HG02970 (cell line): ENCODE measurements at regions not wholly inside any gene's neighbourhood (a gene's known extent, or its start where the extent isn't known, plus 50 kb on each side); places are given as distances from the start of the nearest gene placed in this dataset.
"Not testable (repeated sequence)": the region's sequence is repeated elsewhere in the genome, so short reads cannot be mapped to it uniquely, and the experiment has no call there.

ENCODE experiments used
- ATAC-seq: cut with Tn5 transposase; IDR thresholded peaks from one replicate; pipeline ENCODE4 v1.9.1; 2021; ENCODE audit warnings: mild to moderate bottlenecking, moderate library complexity, moderate number of reproducible peaks; ENCODE audit not compliant: unreplicated experiment, low FRiP score

DNA sequence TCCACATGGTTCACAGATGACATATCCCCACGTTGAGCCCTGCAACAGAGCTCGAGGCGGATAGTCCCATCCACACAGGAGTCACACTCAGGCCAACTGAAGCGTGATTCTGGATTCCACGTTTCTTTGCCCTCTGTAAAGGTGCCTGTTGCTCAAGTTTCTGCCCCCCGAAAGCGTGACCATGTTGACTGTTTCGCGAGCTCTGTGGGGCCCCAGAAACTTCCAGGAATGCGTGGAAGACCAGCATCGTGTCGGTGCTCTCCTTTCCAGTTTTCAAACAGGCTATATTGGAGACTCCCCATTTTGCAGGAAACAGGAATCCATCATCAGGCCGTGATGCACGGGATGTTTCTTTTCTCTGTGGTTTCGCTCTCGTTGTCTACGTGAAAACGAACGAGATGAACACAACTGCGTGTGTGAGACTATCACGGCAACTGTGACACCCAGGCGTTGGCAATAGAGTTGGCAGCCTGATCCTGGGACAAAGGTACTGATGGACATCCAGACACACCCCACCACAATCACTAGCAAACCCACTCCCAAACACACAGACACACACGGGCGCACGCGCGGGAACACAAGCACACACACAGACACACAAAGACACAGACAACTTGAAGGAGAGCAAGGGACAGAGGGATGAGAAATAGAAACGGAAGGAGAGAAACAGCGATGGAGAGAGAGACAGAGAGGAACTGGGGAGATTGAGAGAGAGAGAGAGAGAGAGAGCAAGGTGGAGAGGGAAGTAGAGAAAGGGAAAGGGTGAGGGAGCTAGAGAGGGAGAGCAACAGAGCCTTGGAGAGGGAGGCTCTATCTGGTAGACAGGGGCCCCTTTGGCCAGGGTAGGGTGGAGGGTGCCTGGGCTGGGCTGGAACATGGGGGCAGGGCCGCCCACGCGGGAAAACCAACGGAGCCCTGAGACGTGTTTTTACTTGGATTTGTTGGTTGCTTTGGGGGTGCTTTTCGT lies 1609.3 kb downstream of the SPATA31A7 start:
- ATAC-seq, result not testable (repeated sequence)

GRCh38 chr9:62799851-62800371 lies 1610.1 kb downstream of the SPATA31A7 start:
- ATAC-seq, result not testable (repeated sequence)

DNA sequence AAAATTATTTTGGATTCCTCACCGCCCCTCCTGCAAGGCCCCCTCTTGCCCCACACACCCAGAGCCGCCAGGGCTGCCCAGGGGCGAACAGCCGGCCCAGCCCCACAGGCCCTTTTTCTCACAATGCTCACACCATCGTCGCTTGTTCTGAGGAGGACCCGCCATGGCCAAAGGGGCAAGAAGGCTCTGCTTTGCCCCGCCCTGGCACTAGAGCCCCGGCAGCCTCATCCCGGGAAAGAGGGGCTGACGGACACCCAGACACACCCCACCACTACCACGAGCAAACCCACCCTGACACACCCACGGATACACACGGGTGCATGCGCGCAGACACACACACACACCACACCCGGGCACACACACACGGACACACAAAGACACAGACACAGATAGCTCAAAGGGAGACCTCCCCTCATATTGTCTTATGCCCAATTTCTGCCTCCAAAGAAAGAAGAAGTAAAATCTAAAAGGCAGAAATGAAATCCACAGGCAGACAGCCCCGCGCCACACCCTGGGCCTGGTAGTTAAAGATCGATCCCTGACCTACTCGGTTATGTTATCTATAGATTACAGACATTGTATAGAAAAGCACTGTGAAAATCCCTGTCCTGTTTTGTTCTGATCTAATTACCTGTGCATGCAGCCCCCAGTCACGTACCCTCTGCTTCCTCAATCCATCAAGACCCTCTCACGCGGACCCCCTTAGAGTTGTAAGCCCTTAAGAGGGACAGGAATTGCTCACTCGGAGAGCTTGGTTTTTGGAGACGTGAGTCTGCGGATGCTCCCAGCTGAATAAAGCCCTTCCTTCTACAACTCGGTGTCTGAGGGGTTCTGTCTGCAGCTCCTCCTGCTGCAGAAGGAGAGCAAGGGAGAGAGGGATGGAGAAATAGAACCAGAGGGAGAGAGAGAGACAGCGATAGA lies 1610.9 kb downstream of the SPATA31A7 start:
- not testable (repeated sequence) for ATAC-seq

DNA sequence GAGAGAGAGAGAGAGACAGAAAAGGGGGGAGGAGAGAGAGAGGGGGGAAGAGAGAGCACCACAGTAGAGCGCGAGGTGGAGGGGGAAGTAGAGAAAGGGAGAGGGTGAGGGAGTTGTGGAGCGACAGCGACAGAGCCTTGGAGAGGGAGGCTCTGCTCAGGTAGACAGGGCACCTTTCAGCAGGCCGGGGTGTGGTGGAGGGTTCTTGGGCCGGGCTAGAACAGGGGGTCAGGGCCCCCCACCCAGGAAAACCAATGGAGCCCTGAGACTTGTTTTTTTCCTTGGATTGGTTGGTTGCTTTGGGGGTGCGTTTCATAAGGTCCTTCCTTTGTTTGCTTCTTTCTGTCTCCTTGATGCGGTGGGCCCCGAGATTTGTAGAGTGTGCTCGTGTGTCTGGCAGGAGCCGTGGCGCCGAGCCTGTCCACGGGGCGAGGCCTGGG lies 1611.6 kb downstream of the SPATA31A7 start:
- not testable (repeated sequence) for ATAC-seq

DNA sequence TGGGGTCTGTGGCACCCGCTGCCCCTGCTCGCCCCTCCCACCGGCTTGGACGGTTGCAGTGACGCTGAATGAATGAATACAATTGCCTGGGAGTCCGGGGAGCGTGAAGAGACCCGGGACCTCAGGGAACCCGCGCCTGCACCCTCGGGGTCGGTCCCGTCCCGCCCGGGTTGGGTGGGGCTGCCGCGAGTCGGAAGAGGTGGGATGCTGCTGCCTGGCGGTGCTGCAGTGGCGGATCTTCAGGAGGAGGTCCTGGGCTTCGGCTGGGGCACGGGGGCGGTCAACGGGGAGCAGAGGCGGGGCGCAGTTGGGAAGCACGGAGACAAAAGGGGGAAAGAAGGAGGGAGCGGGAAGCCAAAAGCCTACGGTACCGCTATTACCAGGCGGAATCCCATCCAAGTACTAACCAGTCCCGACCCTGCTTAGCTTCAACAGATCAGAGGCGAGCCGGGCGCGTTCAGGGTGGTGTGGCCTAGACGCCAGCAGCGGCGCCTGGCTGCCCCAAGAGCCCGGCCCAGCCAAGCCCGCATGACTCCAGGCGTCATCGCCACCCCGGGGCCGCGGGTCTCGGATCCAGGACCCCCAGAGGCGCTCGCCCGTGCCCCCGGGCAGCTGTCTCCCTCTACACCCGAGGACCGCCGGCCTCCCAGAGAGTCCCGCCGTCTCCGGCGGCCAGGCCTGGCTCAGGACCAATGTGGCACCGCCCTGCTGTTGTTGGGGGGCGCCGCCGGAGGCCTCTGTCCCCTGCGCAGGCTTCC lies 1612.3 kb downstream of the SPATA31A7 start:
- ATAC-seq, result peak; percentile 100

DNA sequence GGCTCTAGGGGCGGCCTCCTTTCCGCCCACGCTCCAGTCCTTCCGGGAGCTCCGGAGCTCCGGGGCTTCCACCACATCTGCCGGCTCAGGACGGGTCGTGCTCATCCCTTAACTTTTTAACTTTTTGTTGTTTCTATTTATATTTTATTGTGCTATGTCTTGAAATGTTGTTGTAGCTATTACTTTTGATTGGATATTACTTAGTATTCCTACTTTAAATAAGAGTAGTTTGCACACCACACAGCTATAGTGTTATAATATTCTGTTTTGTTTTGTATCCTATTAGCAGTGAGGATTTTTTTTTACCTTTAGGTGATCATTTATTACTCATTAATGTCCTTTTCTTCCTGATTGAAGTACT lies 1612.9 kb downstream of the SPATA31A7 start:
- ATAC-seq, result not testable (repeated sequence)

GRCh38 chr9:62803099-62803498 lies 1613.3 kb downstream of the SPATA31A7 start:
- ATAC-seq, result not testable (repeated sequence)

- not testable (repeated sequence) for ATAC-seq
These were observed 1614.5 kb downstream of the SPATA31A7 start for GRCh38 chr9:62804314-62804713.

GRCh38 chr9:62807424-62807823 lies 1617.6 kb downstream of the SPATA31A7 start:
- ATAC-seq, result not testable (repeated sequence)

DNA sequence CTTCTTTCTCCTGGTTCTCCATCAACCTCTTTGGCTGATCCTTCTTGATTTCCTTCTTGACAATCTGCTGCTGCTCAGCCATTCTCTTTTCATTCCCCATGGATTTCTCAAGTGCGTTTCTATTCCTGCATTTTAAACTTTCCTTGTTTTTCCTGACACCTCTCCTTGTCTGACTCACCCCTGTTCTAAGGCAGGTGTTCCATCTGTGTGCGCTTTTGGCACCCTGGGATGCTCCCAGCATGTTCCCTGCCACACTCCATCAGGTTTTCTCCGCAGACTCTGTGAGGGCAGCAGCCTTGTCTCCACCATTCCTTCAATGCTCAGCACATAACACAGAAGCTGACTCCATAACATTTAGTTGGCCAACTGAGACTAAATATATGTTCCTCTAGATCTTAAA lies 1618.2 kb downstream of the SPATA31A7 start:
- not testable (repeated sequence) for ATAC-seq

- ATAC-seq, result not testable (repeated sequence)
These were observed 1620.5 kb downstream of the SPATA31A7 start for GRCh38 chr9:62810318-62810717.

DNA sequence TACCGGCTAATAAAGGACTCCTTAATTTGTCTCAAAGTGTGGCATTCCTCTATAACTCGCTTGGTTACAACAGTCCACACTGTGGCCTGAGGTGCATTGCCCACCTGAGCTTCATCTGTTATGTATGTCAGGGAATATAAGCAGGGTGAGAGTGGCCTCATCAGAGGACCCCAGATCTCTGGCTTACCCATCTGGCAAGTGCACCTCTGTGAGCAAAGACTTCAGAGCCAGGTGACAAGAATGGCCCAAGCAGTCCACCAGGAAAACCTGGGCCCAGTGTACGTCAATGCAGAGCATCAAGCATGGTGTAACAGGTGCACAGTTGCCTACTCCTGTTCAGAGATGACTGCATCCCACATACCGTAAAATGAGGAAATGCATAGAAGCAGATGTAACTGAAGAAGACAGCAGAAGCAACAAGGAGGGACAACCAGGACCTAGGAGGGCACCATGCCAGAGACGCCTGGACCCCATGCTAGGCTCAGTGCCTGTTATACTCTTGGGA lies 1621.0 kb downstream of the SPATA31A7 start:
- ATAC-seq, result not testable (repeated sequence)

DNA sequence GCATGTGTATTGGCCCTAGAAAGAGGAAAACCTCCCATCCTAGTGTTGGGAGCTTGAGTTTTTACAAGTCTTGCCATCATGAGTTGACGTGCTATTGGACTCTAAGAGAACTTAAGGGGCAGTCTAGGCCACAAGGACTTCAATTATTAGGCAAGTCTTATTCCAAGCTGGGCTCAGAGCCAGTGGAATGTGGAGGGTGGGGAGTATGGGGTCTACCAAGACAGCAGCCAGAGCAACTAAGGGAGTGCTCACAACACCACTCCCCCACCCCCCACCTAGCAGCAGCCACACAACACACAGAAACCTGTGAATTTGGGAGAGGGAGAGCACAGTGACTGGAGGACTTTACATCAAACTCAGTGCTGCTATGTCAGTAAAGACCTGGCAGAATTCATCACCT lies 1625.6 kb downstream of the SPATA31A7 start:
- ATAC-seq, result not testable (repeated sequence)

- ATAC-seq, result not testable (repeated sequence)
These were observed 1626.5 kb downstream of the SPATA31A7 start for GRCh38 chr9:62816331-62816730.

DNA sequence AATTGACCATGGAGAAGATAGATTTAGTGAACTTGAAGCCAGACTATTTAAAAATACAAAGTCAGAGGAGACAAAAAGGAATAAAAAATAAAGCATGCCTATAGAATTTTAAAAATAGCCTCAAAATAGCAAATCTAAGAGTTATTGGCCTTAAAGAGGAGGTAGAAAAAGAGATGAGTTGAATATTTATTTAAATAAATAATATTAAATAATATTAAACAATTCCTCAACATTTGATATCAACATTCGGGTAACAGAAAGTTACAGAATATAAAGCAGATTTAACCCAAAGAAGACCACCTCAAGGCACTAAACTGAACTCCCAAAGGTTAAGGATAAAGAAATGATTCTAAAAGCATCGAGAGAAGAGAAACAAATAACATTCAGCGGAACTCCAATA lies 1627.4 kb downstream of the SPATA31A7 start:
- not testable (repeated sequence) for ATAC-seq

- not testable (repeated sequence) for ATAC-seq
These were observed 1632.3 kb downstream of the SPATA31A7 start for GRCh38 chr9:62822185-62822584.

DNA sequence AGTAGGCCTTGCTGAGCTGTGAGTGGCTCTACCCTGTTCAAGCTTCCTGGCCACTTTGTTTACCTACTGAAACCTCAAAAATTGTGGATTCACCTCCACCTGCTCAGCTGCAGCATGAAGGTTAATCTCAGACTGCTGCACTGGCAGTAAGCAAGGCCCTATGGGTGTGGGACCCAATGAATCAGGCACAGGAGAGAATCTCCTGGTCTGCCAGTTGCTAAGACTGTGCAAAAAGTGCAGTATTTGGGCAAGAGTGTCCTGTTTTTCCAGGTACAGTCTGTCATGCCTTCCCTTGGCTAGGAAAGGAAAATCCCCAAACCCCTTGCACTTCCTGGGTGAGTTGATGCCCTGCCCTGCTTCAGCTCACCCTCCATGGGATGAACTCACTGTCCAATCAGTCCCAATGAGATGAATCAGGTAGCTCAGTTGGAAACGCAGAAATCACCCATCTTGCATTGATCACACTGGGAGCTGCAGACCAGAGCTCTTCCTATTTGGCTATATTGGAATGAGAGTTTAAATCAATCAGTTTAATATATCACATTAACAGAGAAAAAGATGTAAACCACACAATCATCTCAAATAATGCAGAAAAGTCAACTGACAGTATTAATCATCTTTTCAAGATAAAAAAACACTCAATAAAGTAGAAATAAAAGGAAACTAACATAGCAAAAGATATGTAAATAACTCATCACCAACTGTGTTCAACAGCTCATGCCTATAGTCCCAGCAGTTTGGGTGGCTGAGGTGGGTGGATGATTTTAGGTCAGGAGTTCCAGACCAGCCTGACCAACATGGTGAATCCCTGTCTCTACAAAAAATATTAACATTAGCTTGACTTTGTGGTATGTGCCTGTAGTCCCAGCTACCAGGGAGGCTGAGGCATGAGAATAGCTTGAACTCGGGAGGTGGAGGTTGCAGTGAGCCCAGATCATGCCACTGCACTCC lies 1638.4 kb downstream of the SPATA31A7 start:
- ATAC-seq, result not testable (repeated sequence)

- ATAC-seq, result not testable (repeated sequence)
These were observed 1641.1 kb downstream of the SPATA31A7 start for GRCh38 chr9:62830829-62831459.
